Natural killer cell (primary cell): ENCODE measurements at regions not wholly inside any gene's neighbourhood (a gene's known extent, or its start where the extent isn't known, plus 50 kb on each side); places are given as distances from the start of the nearest gene placed in this dataset.

Source experiments
- ATAC-seq, 3 donors: fragments of 150-1000 bp in 2 of 3; fragments of 200-7000 bp in 1 of 3; cut with Tn5 transposase; 1 replicate in 1 of 3; 2 replicates in 2 of 3; pipeline ENCODE4 v1.10.0; 2021; ENCODE audit warnings: mild to moderate bottlenecking in 2 of 3, moderate library complexity in 2 of 3
- DNase-seq, 2 donors: peaks; one replicate each; pipeline versions ENCODE4 v3.0.0 to v3.0.0-alpha.2; 2013 to 2021; ENCODE audit warnings: mixed read lengths in 1 of 2
- H3K27ac ChIP-seq: one replicate; pipeline ENCODE4 v1.5.1; 2013; ENCODE audit warnings: mild to moderate bottlenecking, low read length
- H3K27me3 ChIP-seq: one replicate; pipeline ENCODE4 v1.6.1; 2013; ENCODE audit warnings: low read length; ENCODE audit not compliant: control insufficient read depth, insufficient read depth
- H3K36me3 ChIP-seq: one replicate; pipeline ENCODE4 v1.6.1; 2013; ENCODE audit warnings: low read length; ENCODE audit not compliant: control insufficient read depth, insufficient read depth
- H3K4me1 ChIP-seq: one replicate; pipeline ENCODE4 v1.6.1; 2013; ENCODE audit warnings: low read length; ENCODE audit not compliant: control insufficient read depth, insufficient read depth
- H3K4me3 ChIP-seq: one replicate; pipeline ENCODE4 v1.5.1; 2013; ENCODE audit warnings: low read length
- H3K9me3 ChIP-seq: one replicate; pipeline ENCODE4 v1.6.1; 2013; ENCODE audit warnings: low read length; ENCODE audit not compliant: control insufficient read depth, insufficient read depth
- H3K27ac Mint-ChIP-seq, 2 donors: one replicate each; pipeline ENCODE4 v1.8.0; 2022; ENCODE audit warnings: mild to moderate bottlenecking in 2 of 2, mixed read lengths in 2 of 2, moderate library complexity in 1 of 2
- H3K27me3 Mint-ChIP-seq, 2 donors: one replicate each; pipeline ENCODE4 v1.8.0; 2022; ENCODE audit warnings: low read depth in 2 of 2, mixed read lengths in 2 of 2
- H3K36me3 Mint-ChIP-seq: one replicate; pipeline ENCODE4 v1.8.0; 2022; ENCODE audit warnings: mixed read lengths
- H3K4me1 Mint-ChIP-seq, 2 donors: one replicate each; pipeline ENCODE4 v1.8.0; 2022; ENCODE audit warnings: mixed read lengths in 2 of 2
- H3K4me3 Mint-ChIP-seq: one replicate; pipeline ENCODE4 v1.8.0; 2022; ENCODE audit warnings: mild to moderate bottlenecking, moderate library complexity, mixed read lengths
- H3K9me3 Mint-ChIP-seq, 2 donors: one replicate each; pipeline ENCODE4 v1.8.0; 2022; ENCODE audit warnings: mixed read lengths in 2 of 2
- CTCF ChIP-seq: fragments of 200-600 bp; IDR thresholded peaks from one replicate; pipeline ENCODE4 v1.8.0; 2022; ENCODE audit warnings: antibody characterized with exemption
- WGBS: methylation state at CpG from one replicate; pipeline ENCODE4 v1.1.7; 2013; ENCODE audit warnings: missing lambda C conversion rate; ENCODE audit not compliant: insufficient coverage; 5-methylcytosine and 5-hydroxymethylcytosine counted together
- intact Hi-C: fragments of 100-400 bp; cut with micrococcal nuclease; formaldehyde crosslinking; loops from one replicate; pipeline ENCODE4 v1.14.2; 2022

GRCh38 chr12:19938491-19938890, 429.8 kb upstream of the PDE3A start:
- H3K4me1 ChIP-seq = no peaks in the 10 kb centered on the region
- no peaks in the 10 kb centered on the region for H3K9me3 ChIP-seq
- intact Hi-C loops = no loop called here
- TF ChIP-seq CTCF = no peak
- no peaks in the 10 kb centered on the region for H3K9me3 Mint-ChIP-seq
- no peaks in the 10 kb centered on the region for H3K36me3 ChIP-seq
- no CpG with 5 or more reads among the region's 1 CpG for WGBS
- no peaks in the 10 kb centered on the region for H3K27me3 ChIP-seq
- peaks cover 0 to 3% of the 10 kb centered on the region in 2 donors for H3K27me3 Mint-ChIP-seq
- ATAC-seq (no peak), DNase-seq (no peak)
- H3K27ac Mint-ChIP-seq = no peak overlapping the region
- no peak overlapping the region for H3K4me3 ChIP-seq
- no peak overlapping the region for H3K4me3 Mint-ChIP-seq
- H3K36me3 Mint-ChIP-seq = no peaks in the 10 kb centered on the region
- no peak overlapping the region for H3K27ac ChIP-seq
- no peaks in the 10 kb centered on the region for H3K4me1 Mint-ChIP-seq

GRCh38 chr12:19940267-19940666, 428.1 kb upstream of the PDE3A start:
- intact Hi-C loops = no loop called here
- H3K36me3 ChIP-seq = no peaks in the 10 kb centered on the region
- H3K27ac ChIP-seq = no peak overlapping the region
- H3K27me3 ChIP-seq = no peaks in the 10 kb centered on the region
- H3K4me3 Mint-ChIP-seq = no peak overlapping the region
- no peaks in the 10 kb centered on the region for H3K4me1 ChIP-seq
- H3K9me3 Mint-ChIP-seq = no peaks in the 10 kb centered on the region
- H3K9me3 ChIP-seq = no peaks in the 10 kb centered on the region
- ATAC-seq (no peak), DNase-seq (no peak)
- no peak overlapping the region for H3K27ac Mint-ChIP-seq
- H3K4me3 ChIP-seq = no peak overlapping the region
- TF ChIP-seq CTCF = no peak
- no peaks in the 10 kb centered on the region for H3K36me3 Mint-ChIP-seq
- H3K4me1 Mint-ChIP-seq = no peaks in the 10 kb centered on the region
- peaks cover 0 to 3% of the 10 kb centered on the region in 2 donors for H3K27me3 Mint-ChIP-seq
- WGBS = 100% methylated on average over 2 of the region's 4 CpGs

GRCh38 chr12:19941096-19941495, 427.2 kb upstream of the PDE3A start:
- H3K4me3 ChIP-seq = no peak overlapping the region
- DNase-seq (no peak), ATAC-seq (no peak)
- no peak for TF ChIP-seq CTCF
- Mint-ChIP-seq H3K4me1 (no peaks in the 10 kb centered on the region), H3K9me3 (no peaks in the 10 kb centered on the region), H3K4me3 (no peak overlapping the region), H3K27me3 (peaks cover 0 to 3% of the 10 kb centered on the region in 2 donors), H3K36me3 (no peaks in the 10 kb centered on the region), H3K27ac (no peak overlapping the region)
- no peak overlapping the region for H3K27ac ChIP-seq
- H3K36me3 ChIP-seq = no peaks in the 10 kb centered on the region
- H3K27me3 ChIP-seq = no peaks in the 10 kb centered on the region
- intact Hi-C loops = no loop called here
- 97% methylated on average over 26 of the region's 26 CpGs for WGBS
- H3K9me3 ChIP-seq = no peaks in the 10 kb centered on the region
- no peaks in the 10 kb centered on the region for H3K4me1 ChIP-seq

GRCh38 chr12:19945559-19946435, 422.5 kb upstream of the PDE3A start:
- no peaks in the 10 kb centered on the region for H3K4me1 Mint-ChIP-seq
- Histone ChIP-seq H3K4me1 (no peaks in the 10 kb centered on the region), H3K27ac (no peak overlapping the region), H3K9me3 (peaks cover 5% of the 10 kb centered on the region), H3K36me3 (no peaks in the 10 kb centered on the region), H3K4me3 (no peak overlapping the region), H3K27me3 (no peaks in the 10 kb centered on the region)
- peaks cover 0 to 2% of the 10 kb centered on the region in 2 donors for H3K9me3 Mint-ChIP-seq
- no peak for TF ChIP-seq CTCF
- intact Hi-C loops = no loop called here
- H3K27ac Mint-ChIP-seq = no peak overlapping the region
- H3K4me3 Mint-ChIP-seq = no peak overlapping the region
- 93% methylated on average over 5 of the region's 5 CpGs for WGBS
- no peaks in the 10 kb centered on the region for H3K36me3 Mint-ChIP-seq
- H3K27me3 Mint-ChIP-seq = no peaks in the 10 kb centered on the region
- DNase-seq = no peak
- no peak for ATAC-seq
